ENCODE measurements at regions not wholly inside any gene's neighbourhood (a gene's known extent, or its start where the extent isn't known, plus 50 kb on each side); places are given as distances from the start of the nearest gene placed in this dataset.

DNA sequence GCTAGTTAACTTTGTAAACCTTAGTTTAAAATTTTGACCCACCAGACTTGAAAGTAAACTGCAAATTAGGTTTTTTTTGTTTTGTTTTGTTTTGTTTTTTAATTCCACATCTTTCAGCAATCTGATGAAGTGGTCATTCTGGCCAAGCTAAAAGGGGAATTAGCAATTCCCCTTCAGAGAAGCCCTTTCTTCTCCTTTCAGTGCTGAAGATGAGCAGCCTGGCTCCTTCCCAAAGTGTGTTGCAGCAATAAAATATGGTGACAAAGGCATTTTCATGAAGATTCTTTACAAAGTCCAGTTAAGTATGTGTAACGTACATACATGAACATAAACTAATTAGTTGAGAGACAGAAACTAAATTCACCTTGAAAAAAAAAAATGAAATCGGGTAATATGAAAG lies 380.1 kb downstream of the NOVA1 start:
- DNase-seq (ENCODE audit: low spot score in 2 of 2, unreplicated experiment in 2 of 2) = no peak
- Mint-ChIP-seq H3K4me1 (peaks cover 14% of the 10 kb centered on the region), H3K27ac (no peak overlapping the region), H3K27me3 (ENCODE audit: low read depth) (peaks cover 7% of the 10 kb centered on the region), H3K4me3 (no peak overlapping the region), H3K9me3 (peaks cover 3% of the 10 kb centered on the region), H3K36me3 (no peaks in the 10 kb centered on the region)
- TF ChIP-seq, protein P1, sequence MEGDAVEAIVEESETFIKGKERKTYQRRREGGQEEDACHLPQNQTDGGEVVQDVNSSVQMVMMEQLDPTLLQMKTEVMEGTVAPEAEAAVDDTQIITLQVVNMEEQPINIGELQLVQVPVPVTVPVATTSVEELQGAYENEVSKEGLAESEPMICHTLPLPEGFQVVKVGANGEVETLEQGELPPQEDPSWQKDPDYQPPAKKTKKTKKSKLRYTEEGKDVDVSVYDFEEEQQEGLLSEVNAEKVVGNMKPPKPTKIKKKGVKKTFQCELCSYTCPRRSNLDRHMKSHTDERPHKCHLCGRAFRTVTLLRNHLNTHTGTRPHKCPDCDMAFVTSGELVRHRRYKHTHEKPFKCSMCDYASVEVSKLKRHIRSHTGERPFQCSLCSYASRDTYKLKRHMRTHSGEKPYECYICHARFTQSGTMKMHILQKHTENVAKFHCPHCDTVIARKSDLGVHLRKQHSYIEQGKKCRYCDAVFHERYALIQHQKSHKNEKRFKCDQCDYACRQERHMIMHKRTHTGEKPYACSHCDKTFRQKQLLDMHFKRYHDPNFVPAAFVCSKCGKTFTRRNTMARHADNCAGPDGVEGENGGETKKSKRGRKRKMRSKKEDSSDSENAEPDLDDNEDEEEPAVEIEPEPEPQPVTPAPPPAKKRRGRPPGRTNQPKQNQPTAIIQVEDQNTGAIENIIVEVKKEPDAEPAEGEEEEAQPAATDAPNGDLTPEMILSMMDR (IDR thresholded peaks at IDR 0.05; ENCODE audit: unreplicated experiment) = no peak

DNA sequence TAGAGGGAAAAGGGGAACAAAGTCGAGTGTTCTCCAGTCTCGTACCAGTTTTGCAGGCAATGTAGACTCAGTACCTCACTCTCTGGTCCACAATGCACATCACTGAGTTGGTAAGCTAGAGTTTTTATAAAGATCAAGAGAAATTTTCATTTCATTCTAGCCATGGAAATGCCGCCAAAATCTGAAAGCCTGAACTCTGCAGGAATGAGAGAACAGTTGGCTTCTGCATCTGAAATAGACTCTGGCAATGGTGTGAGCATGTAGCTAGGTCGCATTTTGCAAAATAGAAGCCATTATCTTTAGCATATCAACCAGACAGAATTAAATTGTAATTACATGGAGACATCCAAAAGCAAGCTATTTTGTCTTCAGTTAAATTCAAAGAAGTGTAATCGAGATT lies 381.0 kb downstream of the NOVA1 start:
- TF ChIP-seq, protein P1 (IDR thresholded peaks at IDR 0.05; ENCODE audit: unreplicated experiment) = no peak
- Mint-ChIP-seq H3K27me3 (ENCODE audit: low read depth) (peaks cover 7% of the 10 kb centered on the region), H3K27ac (no peak overlapping the region), H3K36me3 (no peaks in the 10 kb centered on the region), H3K9me3 (peaks cover 3% of the 10 kb centered on the region), H3K4me1 (peaks cover 14% of the 10 kb centered on the region), H3K4me3 (no peak overlapping the region)
- no peak for DNase-seq (ENCODE audit: low spot score in 2 of 2, unreplicated experiment in 2 of 2)

DNA sequence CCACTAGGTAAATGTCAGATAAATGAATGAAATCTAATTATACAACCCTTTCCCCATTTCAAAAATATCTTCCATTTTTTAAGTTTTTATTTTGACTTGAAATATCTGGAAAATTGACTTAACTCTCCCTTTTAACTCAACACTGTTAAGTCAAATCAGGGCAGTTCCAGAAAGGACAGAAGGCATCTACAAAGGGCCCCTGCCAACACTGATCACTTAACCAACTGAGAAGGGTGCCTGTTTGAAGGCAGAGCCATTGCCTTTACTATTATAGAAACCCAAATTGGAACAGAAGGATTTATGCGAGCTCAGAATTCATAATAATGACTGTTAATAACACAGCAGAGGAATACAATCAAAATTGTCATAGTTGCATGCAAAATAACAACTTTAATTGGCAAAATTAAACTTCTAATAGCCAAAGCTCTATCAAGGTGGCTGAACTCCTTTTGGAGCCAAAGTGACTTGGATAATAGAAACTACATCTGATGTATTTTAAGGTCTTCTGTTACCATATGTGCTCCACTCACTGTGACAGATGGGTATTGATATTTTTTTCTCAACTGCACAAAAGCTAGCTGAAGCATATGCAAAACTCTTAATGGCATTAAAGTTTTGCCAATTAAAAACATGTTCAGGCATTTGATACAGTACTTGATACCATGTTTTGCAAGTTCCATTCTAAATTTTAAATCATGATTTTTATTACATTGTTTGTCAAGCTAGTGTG lies 383.8 kb downstream of the NOVA1 start:
- H3K27ac Mint-ChIP-seq = no peak overlapping the region
- H3K4me3 Mint-ChIP-seq = no peak overlapping the region
- peaks cover 3% of the 10 kb centered on the region for H3K9me3 Mint-ChIP-seq
- peaks cover 12% of the 10 kb centered on the region for H3K4me1 Mint-ChIP-seq
- H3K27me3 Mint-ChIP-seq (ENCODE audit: low read depth) = peaks cover 6% of the 10 kb centered on the region
- no peak for DNase-seq (ENCODE audit: low spot score in 2 of 2, unreplicated experiment in 2 of 2)
- H3K36me3 Mint-ChIP-seq = no peaks in the 10 kb centered on the region
- TF ChIP-seq, protein P1 (IDR thresholded peaks at IDR 0.05; ENCODE audit: unreplicated experiment) = no peak

DNA sequence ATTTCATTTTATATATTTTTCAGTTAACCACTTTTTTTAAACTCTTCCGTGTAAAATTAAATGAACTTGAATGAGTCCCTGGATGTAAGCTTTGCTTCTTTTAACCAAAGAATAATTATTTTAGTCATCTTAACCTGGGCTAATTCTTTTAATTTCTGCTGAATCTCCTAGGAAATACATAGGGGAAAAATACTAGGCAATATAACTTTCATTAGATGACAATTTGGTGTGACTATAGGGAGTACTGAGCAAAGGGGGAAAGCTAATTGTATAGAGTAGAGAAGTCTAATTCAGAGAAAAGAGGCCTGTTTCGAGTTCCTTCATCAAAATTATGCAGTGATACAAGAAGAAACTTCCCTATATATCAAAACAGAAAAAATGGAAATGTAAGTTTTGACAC lies 388.1 kb downstream of the NOVA1 start:
- H3K36me3 Mint-ChIP-seq = no peaks in the 10 kb centered on the region
- H3K4me3 Mint-ChIP-seq = no peak overlapping the region
- no peaks in the 10 kb centered on the region for H3K9me3 Mint-ChIP-seq
- H3K27me3 Mint-ChIP-seq (ENCODE audit: low read depth) = peaks cover 40% of the 10 kb centered on the region
- no peak overlapping the region for H3K27ac Mint-ChIP-seq
- peaks cover 3% of the 10 kb centered on the region for H3K4me1 Mint-ChIP-seq
- DNase-seq (ENCODE audit: low spot score in 2 of 2, unreplicated experiment in 2 of 2) = no peak
- TF ChIP-seq, protein P1 (IDR thresholded peaks at IDR 0.05; ENCODE audit: unreplicated experiment) = no peak

DNA sequence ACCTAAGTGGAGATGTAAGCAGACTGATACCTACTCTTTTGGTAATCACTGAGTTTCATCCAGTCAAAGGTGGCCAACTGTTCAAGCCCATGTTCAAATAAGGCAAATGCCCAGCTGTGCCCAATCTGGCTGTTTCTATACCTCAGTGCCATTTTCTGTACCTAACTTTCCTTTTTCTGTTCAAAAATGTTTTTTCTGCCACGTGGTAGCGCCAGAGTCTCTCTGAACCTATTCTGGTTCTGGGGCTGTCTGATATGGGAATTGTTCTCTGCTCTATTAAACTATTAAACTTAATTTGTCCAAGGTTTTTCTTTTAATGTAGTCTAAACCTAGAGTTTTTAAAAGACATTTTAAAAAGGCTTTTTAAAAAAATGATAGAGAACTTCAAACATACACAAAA lies 391.2 kb downstream of the NOVA1 start:
- Mint-ChIP-seq H3K4me1 (peaks cover 5% of the 10 kb centered on the region), H3K36me3 (no peaks in the 10 kb centered on the region), H3K27ac (no peak overlapping the region), H3K27me3 (ENCODE audit: low read depth) (peaks cover 60% of the 10 kb centered on the region), H3K4me3 (no peak overlapping the region), H3K9me3 (no peaks in the 10 kb centered on the region)
- no peak for DNase-seq (ENCODE audit: low spot score in 2 of 2, unreplicated experiment in 2 of 2)
- TF ChIP-seq, protein P1 (IDR thresholded peaks at IDR 0.05; ENCODE audit: unreplicated experiment) = no peak
